ENCODE measurements at regions not wholly inside any gene's neighbourhood (a gene's known extent, or its start where the extent isn't known, plus 50 kb on each side); places are given as distances from the start of the nearest gene placed in this dataset.
"Not testable (repeated sequence)": the region's sequence is repeated elsewhere in the genome, so short reads cannot be mapped to it uniquely, and the experiment has no call there.

DNA sequence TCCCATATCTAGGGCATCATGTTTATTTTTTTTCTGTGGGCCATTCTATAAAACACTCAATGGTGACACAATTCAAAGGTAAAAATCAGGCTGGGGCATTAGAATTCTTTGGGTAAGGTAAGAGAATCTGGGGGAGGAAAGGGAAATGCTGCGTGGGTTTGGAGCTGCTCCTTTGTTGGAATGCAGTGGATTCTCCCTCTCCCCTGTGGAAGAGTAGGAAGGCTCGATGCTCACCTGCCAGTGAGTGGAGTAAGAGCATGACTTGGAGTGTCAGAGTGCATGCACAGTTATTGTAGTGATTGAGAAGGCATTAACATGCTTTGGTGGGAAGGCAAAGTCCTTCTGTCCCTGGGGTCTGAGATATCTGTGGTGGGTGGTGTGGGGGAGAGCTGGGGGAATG is 280.0 kb downstream of the PDCD6IP start:
- Mint-ChIP-seq H3K4me1 (ENCODE audit: low read depth) (no peaks in the 10 kb centered on the region), H3K36me3 (ENCODE audit: insufficient read depth) (no peaks in the 10 kb centered on the region), H3K27me3 (no peaks in the 10 kb centered on the region), H3K27ac (no peak overlapping the region), H3K4me3 (ENCODE audit: low read depth) (no peak overlapping the region), H3K9me3 (ENCODE audit: low read depth) (peaks cover 4% of the 10 kb centered on the region)
- no peak for TF ChIP-seq CTCF (IDR thresholded peaks at IDR 0.05; ENCODE audit: unreplicated experiment)
- DNase-seq (ENCODE audit: low spot score, unreplicated experiment): no peak

DNA sequence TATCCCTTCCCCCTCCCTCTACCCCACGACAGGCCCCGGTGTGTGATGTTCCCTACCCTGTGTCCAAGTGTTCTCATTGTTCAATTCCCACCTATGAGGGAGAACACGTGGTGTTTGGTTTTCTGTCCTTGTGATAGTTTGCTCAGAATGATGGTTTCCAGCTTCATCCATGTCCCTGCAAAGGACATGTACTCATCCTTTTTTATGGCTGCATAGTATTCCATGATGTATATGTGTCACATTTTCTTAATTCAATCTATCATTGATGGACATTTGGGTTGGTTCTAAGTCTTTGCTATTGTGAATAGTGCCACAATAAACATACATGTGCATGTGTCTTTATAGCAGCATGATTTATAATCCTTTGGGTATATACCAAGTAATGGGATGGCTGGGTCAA is 281.4 kb downstream of the PDCD6IP start:
- not testable (repeated sequence) for H3K36me3 Mint-ChIP-seq (ENCODE audit: insufficient read depth); H3K9me3 Mint-ChIP-seq (ENCODE audit: low read depth); DNase-seq (ENCODE audit: low spot score, unreplicated experiment); H3K27ac Mint-ChIP-seq; H3K27me3 Mint-ChIP-seq; H3K4me3 Mint-ChIP-seq (ENCODE audit: low read depth); H3K4me1 Mint-ChIP-seq (ENCODE audit: low read depth)

DNA sequence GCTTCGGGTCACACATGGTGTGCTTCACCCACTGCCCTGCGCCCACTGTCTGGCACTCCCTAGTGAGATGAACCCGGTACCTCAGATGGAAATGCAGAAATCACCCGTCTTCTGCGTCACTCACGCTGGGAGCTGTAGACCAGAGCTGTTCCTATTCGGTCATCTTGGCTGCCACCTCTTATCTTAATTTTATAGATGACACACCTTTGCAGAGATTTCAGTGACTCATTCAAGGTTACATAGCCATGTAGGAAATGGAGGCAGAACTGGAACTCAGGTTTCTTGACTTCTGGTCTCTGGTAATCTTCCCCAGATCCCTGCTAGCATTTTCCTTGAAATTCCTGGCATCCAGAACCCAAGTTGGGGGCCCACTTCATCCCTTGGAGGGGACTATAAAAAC is 291.9 kb downstream of the PDCD6IP start:
- not testable (repeated sequence) for H3K27me3 Mint-ChIP-seq; H3K27ac Mint-ChIP-seq; H3K4me3 Mint-ChIP-seq (ENCODE audit: low read depth); H3K36me3 Mint-ChIP-seq (ENCODE audit: insufficient read depth); DNase-seq (ENCODE audit: low spot score, unreplicated experiment); H3K4me1 Mint-ChIP-seq (ENCODE audit: low read depth)
- H3K9me3 Mint-ChIP-seq (ENCODE audit: low read depth): peaks cover 31% of the 10 kb centered on the region

GRCh38 chr3:34090876-34091275 is 292.4 kb downstream of the PDCD6IP start:
- no peak for TF ChIP-seq CTCF (IDR thresholded peaks at IDR 0.05; ENCODE audit: unreplicated experiment)
- Mint-ChIP-seq H3K9me3 (ENCODE audit: low read depth) (peaks cover 27% of the 10 kb centered on the region), H3K27me3 (peaks cover 3% of the 10 kb centered on the region), H3K4me3 (ENCODE audit: low read depth) (no peak overlapping the region), H3K4me1 (ENCODE audit: low read depth) (no peaks in the 10 kb centered on the region), H3K27ac (no peak overlapping the region), H3K36me3 (ENCODE audit: insufficient read depth) (no peaks in the 10 kb centered on the region)
- DNase-seq (ENCODE audit: low spot score, unreplicated experiment): no peak

GRCh38 chr3:34094280-34094679 is 295.9 kb downstream of the PDCD6IP start:
- peaks cover 12% of the 10 kb centered on the region for H3K9me3 Mint-ChIP-seq (ENCODE audit: low read depth)
- not testable (repeated sequence) for DNase-seq (ENCODE audit: low spot score, unreplicated experiment); H3K27me3 Mint-ChIP-seq; H3K4me1 Mint-ChIP-seq (ENCODE audit: low read depth); H3K27ac Mint-ChIP-seq; H3K4me3 Mint-ChIP-seq (ENCODE audit: low read depth); H3K36me3 Mint-ChIP-seq (ENCODE audit: insufficient read depth)

DNA sequence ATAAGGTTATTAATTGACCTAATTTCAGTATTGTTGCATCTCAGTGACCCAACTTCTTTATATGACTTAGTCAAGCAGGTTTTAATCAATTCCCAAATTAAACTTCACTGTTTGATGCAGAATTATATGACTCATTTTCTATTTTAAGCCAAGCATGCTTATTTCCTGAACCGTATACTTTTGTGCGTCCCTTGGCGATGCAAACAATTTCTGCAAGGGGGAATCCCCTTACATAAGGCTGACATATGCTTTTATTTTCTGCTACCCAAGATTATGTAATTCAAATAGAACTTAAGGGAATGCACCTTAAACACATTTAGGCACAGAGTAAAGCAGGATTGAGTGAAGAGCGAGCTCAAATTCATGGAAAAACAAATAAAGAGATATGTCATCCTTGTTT is 303.9 kb downstream of the PDCD6IP start:
- H3K4me1 Mint-ChIP-seq (ENCODE audit: low read depth): no peaks in the 10 kb centered on the region
- TF ChIP-seq CTCF (IDR thresholded peaks at IDR 0.05; ENCODE audit: unreplicated experiment): no peak
- H3K4me3 Mint-ChIP-seq (ENCODE audit: low read depth): no peak overlapping the region
- no peaks in the 10 kb centered on the region for H3K36me3 Mint-ChIP-seq (ENCODE audit: insufficient read depth)
- no peak for DNase-seq (ENCODE audit: low spot score, unreplicated experiment)
- H3K27me3 Mint-ChIP-seq: peaks cover 32% of the 10 kb centered on the region
- no peak overlapping the region for H3K27ac Mint-ChIP-seq
- H3K9me3 Mint-ChIP-seq (ENCODE audit: low read depth): peaks cover 4% of the 10 kb centered on the region

DNA sequence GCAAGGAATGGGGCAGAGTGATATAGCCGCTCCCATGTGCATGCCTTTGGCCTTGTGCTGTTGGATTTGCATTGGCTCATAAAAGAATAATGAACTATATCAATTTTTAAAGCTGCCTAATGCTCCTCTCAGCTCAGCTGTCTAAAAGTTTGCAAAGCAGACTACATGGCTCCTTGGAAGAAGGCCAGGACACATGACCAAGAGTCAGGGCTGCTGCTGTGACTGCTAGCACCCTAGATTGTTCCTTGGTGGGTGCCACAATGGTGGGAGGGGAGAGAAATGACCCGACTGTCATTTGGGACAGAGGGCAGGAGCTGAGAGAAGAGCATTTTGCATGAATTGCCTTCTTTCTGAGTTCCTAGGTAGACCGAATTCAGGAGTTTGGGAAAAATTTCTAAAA is 307.9 kb downstream of the PDCD6IP start:
- Mint-ChIP-seq H3K4me3 (ENCODE audit: low read depth) (no peak overlapping the region), H3K27ac (no peak overlapping the region), H3K4me1 (ENCODE audit: low read depth) (no peaks in the 10 kb centered on the region), H3K36me3 (ENCODE audit: insufficient read depth) (no peaks in the 10 kb centered on the region), H3K27me3 (peaks cover 26% of the 10 kb centered on the region), H3K9me3 (ENCODE audit: low read depth) (no peaks in the 10 kb centered on the region)
- TF ChIP-seq CTCF (IDR thresholded peaks at IDR 0.05; ENCODE audit: unreplicated experiment): no peak
- no peak for DNase-seq (ENCODE audit: low spot score, unreplicated experiment)
